Skeletal muscle tissue (tissue), 3 donors: ENCODE measurements at regions not wholly inside any gene's neighbourhood (a gene's known extent, or its start where the extent isn't known, plus 50 kb on each side); places are given as distances from the start of the nearest gene placed in this dataset.

ENCODE experiments used
- H3K27ac ChIP-seq: one replicate; pipeline ENCODE4 v1.7.0; 2013; ENCODE audit warnings: mild to moderate bottlenecking, low read depth, low read length, inconsistent platforms
- H3K27me3 ChIP-seq, 3 donors: one replicate each; pipeline ENCODE4 v1.7.0; 2013; ENCODE audit warnings: low read length in 3 of 3; ENCODE audit not compliant: control insufficient read depth in 3 of 3, insufficient read depth in 3 of 3
- H3K36me3 ChIP-seq, 3 donors: one replicate each; pipeline ENCODE4 v1.7.0; 2013; ENCODE audit warnings: low read length in 3 of 3; ENCODE audit not compliant: control insufficient read depth in 3 of 3, insufficient read depth in 3 of 3
- H3K4me1 ChIP-seq, 3 donors: one replicate each; pipeline ENCODE4 v1.7.0; 2013; ENCODE audit warnings: low read length in 3 of 3, mild to moderate bottlenecking in 3 of 3; ENCODE audit not compliant: control insufficient read depth in 3 of 3, insufficient read depth in 3 of 3
- H3K4me3 ChIP-seq, 3 donors: one replicate each; pipeline ENCODE4 v1.7.0; 2013; ENCODE audit warnings: low read length in 3 of 3
- H3K9ac ChIP-seq, 3 donors: one replicate each; pipeline ENCODE4 v1.7.0; 2013; ENCODE audit warnings: low read length in 3 of 3, mild to moderate bottlenecking in 3 of 3, moderate library complexity in 2 of 3, low read depth in 1 of 3
- H3K9me3 ChIP-seq, 3 donors: one replicate each; pipeline ENCODE4 v1.7.0; 2013; ENCODE audit warnings: low read length in 3 of 3; ENCODE audit not compliant: control insufficient read depth in 3 of 3
- donor health status: Osteomylitis.

DNA sequence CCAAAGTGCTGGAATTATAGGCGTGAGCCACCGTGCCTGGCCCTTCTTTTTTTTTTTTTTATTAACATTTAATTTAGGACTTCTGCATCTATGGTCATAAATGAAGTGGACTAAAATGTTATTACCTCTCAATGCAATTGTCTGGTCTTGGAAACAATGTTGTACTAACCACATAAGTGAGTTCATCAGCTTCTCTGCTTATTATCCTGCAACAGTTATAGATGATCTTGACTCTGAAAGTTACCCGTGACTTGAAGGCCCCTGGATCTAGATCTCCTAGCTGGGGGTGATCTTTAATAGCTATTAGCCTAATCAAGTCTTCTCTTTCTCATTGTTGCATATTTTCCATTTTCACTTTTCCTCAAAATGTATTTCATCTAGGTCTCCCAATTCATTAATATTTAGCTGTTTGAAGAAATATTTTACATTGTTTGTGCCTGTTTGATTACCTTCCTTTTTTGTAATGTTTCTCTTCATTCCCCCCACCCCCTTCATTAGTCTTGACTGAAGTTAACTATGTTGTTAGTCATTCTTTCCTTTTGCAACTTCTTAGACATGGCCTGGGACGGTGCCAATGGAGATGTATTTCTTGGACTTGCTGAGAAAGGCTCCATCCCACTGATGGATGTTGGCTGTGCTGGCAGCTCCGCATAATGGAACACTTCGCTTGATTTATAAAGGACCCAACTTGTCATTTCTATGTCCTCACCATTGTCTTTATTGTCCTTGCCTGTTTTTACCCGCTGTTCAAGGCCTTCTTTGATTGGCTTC, 141.6 kb upstream of the RIOK3 start:
- H3K4me1 ChIP-seq, result peaks cover 0 to 8% (median 0%) of the 10 kb centered on the region in 3 donors

GRCh38 chr18:23313379-23313778, 139.7 kb upstream of the RIOK3 start:
- H3K9ac ChIP-seq, result no peak overlapping the region
- no peaks in the 10 kb centered on the region for H3K36me3 ChIP-seq
- no peaks in the 10 kb centered on the region for H3K9me3 ChIP-seq
- H3K27ac ChIP-seq, result no peak overlapping the region
- no peaks in the 10 kb centered on the region for H3K27me3 ChIP-seq
- H3K4me3 ChIP-seq, result no peak overlapping the region
- H3K4me1 ChIP-seq, result no peaks in the 10 kb centered on the region

More for the DNA sequence above, 141.6 kb upstream of the RIOK3 start:
- Histone ChIP-seq H3K4me3 (no peak overlapping the region), H3K27ac (no peak overlapping the region), H3K9ac (no peak overlapping the region), H3K9me3 (no peaks in the 10 kb centered on the region), H3K36me3 (no peaks in the 10 kb centered on the region), H3K27me3 (no peaks in the 10 kb centered on the region)

DNA sequence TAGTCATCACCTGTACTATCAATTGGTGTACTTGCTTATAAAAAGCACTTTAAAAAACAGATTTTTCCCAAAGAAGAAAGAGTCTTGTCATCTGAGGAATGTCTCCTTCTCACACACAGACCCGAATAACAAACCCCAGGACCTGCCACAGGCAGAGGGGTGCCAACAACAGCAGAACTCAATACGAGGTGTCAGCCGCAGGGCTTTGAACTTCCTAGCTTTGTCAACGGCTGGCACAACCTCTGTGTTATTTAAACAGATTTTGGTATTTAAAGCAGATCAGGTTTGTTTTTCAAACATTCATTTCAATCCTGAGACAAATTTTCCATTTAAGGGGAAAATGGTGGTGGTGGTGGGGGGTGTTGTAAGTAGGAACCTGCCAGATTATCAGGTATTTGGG, 138.4 kb upstream of the RIOK3 start:
- Histone ChIP-seq H3K27me3 (no peaks in the 10 kb centered on the region), H3K27ac (no peak overlapping the region), H3K36me3 (no peaks in the 10 kb centered on the region), H3K9me3 (no peaks in the 10 kb centered on the region), H3K4me1 (no peaks in the 10 kb centered on the region), H3K9ac (no peak overlapping the region), H3K4me3 (no peak overlapping the region)

DNA sequence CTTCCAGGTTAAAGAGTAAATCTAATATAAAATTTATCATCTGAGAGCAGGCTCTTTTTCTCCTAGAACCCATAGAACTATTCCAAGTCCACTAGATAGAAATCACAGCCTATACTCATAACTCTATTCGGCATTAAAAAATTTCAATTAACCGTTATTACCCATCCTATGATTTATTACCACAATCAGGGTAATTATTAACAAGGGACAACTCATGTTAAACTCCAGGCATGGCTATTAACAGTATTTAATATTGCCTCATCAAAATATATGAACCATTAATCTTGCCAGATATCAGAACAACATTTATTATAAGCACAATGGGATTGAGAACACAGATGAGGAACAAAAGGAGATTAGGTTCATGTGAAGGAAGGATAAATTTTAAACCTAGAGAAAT, 136.8 kb upstream of the RIOK3 start:
- H3K27ac ChIP-seq, result no peak overlapping the region
- no peaks in the 10 kb centered on the region for H3K27me3 ChIP-seq
- H3K4me1 ChIP-seq, result no peaks in the 10 kb centered on the region
- H3K9ac ChIP-seq, result no peak overlapping the region
- no peak overlapping the region for H3K4me3 ChIP-seq
- H3K36me3 ChIP-seq, result no peaks in the 10 kb centered on the region
- H3K9me3 ChIP-seq, result no peaks in the 10 kb centered on the region

DNA sequence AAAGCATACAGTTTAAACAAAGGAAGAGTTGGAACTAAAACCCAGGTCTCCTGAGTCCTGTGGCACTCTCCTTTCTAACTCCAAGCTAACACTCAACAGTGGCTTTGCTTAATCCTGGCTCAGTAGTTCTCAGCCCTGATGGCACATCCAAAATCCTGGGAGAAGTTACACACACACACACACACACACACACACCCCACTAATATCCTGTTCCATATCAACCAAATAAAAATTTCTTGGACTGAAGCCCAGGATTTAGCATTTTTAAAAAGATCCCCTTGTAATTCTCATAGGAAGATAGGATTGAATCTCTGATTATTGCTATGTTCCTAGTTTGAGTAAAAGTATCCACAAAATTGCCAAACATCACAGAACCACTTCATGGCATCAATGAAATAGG, 136.1 kb upstream of the RIOK3 start:
- Histone ChIP-seq H3K9me3 (no peaks in the 10 kb centered on the region), H3K27me3 (no peaks in the 10 kb centered on the region), H3K27ac (no peak overlapping the region), H3K9ac (no peak overlapping the region), H3K4me3 (no peak overlapping the region), H3K4me1 (no peaks in the 10 kb centered on the region), H3K36me3 (no peaks in the 10 kb centered on the region)

GRCh38 chr18:23317975-23318675, 135.0 kb upstream of the RIOK3 start:
- no peak overlapping the region for H3K9ac ChIP-seq
- no peak overlapping the region for H3K27ac ChIP-seq
- H3K27me3 ChIP-seq, result no peaks in the 10 kb centered on the region
- H3K4me1 ChIP-seq, result no peaks in the 10 kb centered on the region
- H3K4me3 ChIP-seq, result no peak overlapping the region
- no peaks in the 10 kb centered on the region for H3K36me3 ChIP-seq
- no peaks in the 10 kb centered on the region for H3K9me3 ChIP-seq

DNA sequence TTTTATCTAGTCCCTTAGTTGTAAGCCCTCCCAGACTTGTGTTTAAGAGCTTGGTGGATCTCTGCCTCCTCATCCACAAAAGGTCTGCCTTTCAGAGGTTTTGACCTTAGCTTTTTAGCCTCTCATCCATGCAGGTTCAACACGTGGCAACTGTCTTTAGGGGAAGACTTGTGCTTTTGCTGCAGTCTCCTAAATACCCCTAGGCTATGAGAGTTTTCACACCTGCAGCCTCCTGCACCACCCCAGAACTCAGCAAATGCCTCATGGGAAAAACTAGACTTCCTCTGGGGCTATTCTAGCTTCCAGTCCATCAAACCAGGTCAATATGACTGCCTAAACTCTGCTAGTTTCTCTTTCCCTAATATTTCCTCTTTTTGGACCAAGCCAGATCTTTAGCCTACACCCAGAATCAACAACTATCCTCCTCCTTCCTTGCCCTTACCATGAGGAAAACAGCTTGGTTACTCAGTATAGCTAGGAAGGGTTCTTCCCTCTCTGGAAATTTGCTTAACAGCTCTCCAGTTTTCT, 132.3 kb upstream of the RIOK3 start:
- H3K27me3 ChIP-seq, result no peaks in the 10 kb centered on the region
- H3K9me3 ChIP-seq, result no peaks in the 10 kb centered on the region

DNA sequence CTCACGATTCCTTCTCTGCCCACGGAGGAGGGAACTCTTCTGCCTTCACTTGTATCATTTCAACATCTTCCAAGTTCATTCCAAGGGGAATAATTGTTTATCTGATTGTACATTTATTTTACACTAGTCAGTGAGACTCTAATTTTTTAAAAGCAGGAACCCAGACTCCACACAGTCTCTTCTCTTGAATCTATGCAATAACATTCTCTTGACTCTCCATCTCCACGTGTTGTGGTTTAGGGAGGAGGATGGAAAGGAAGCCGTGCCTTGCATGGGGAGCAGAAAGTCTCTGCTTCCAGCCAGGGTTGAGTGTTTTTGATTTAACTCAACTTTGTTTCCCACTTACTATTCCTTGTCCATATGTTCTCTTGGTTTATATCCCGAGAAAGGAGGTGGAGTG, 131.1 kb upstream of the RIOK3 start:
- Histone ChIP-seq H3K9ac (no peak overlapping the region), H3K4me3 (no peak overlapping the region)

More for the DNA sequence above, 132.3 kb upstream of the RIOK3 start:
- H3K4me1 ChIP-seq, result no peaks in the 10 kb centered on the region
- no peak overlapping the region for H3K9ac ChIP-seq
- no peak overlapping the region for H3K4me3 ChIP-seq
- H3K27ac ChIP-seq, result no peak overlapping the region
- no peaks in the 10 kb centered on the region for H3K36me3 ChIP-seq

DNA sequence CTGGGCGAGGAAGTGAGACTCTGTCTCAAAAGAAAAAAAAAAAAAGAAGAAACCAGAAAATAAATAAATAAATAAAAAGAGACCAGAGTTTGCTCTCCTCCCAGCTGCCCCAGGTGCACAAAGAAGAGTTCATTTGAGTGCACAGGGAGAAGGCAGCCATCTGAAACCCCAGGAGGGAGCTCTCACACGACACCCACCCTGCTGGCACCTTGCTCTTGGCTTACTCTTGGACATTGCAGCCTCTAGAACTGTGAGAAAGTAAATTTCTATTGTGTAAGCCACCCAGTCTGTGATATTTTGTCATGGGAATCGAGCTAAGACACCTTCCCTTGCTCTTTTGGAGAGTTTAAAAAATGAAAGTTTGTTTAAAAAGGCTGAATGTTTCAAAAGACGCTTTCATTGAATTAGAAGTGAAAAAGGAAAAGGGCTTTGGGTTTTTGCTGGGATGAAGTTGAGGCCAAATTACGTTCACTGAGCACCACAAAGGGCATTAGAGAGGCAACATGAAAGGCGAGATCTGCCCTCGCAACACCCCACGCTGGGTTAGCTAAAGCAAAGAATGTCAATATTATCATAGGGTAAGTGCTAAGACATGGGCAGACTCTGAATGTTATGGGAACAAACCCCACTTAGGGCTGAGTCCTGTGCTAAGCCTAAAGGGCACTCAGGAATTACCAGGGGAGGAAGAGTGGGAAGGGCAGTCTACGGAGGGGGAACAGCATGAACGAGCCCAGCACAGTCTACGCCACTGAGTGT, 128.9 kb upstream of the RIOK3 start:
- no peaks in the 10 kb centered on the region for H3K27me3 ChIP-seq
- no peak overlapping the region for H3K4me3 ChIP-seq
- H3K36me3 ChIP-seq, result no peaks in the 10 kb centered on the region
- no peaks in the 10 kb centered on the region for H3K9me3 ChIP-seq
- no peak overlapping the region for H3K27ac ChIP-seq
- no peak overlapping the region for H3K9ac ChIP-seq
- H3K4me1 ChIP-seq, result no peaks in the 10 kb centered on the region

More for the DNA sequence above, 131.1 kb upstream of the RIOK3 start:
- Histone ChIP-seq H3K4me1 (no peaks in the 10 kb centered on the region), H3K9me3 (no peaks in the 10 kb centered on the region), H3K36me3 (no peaks in the 10 kb centered on the region), H3K27me3 (no peaks in the 10 kb centered on the region), H3K27ac (no peak overlapping the region)

GRCh38 chr18:23324861-23325260, 128.2 kb upstream of the RIOK3 start:
- Histone ChIP-seq H3K4me3 (no peak overlapping the region), H3K36me3 (no peaks in the 10 kb centered on the region), H3K9ac (no peak overlapping the region), H3K9me3 (no peaks in the 10 kb centered on the region), H3K4me1 (no peaks in the 10 kb centered on the region), H3K27ac (no peak overlapping the region), H3K27me3 (no peaks in the 10 kb centered on the region)
